ENCODE measurements at regions not wholly inside any gene's neighbourhood (a gene's known extent, or its start where the extent isn't known, plus 50 kb on each side); places are given as distances from the start of the nearest gene placed in this dataset.
A peak's percentile ranks its signal among the peaks of the same experiment; 100 is the strongest.

DNA sequence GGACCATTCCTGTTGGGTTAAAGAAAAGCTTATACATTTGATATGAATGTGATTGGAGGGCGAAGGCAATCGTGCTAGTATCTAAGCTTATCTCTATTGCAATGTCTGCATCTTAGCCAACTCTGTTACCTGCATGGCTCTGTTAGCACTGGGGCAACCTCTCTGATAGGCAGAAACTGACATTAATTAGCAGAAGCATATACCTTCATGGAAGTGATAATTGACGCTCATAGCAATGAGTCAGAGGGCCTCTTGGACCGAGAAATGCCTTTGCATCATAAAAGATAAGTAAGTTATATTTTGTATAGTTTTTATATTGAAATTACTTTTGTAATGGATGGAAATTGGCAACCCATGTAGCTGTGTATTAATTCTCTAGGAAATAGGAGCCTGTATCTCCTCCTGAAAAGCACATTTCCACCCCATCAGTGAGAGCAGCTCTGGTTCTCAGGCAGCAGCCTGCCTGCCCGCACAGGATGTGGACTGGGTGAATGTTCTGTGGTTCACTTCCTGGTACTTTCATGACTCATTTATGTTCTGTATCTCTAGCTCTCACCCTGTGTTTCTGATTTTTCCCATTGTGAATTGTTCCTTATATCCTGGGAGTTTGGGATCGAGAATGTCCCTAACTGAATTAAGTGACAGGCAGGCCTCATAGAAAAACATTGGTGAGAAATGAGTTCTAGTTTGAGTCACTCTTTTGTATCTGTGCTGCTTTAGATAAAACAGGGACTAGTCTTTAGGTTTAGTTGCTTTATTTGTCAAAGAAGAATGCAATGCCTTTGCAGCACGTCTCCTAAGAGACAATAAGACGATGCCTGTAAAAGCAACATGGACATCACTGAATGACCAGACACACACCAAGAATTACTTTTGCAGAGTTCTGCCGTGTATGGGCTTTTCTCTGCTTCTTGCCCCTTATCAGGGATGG is 344.9 kb downstream of the DCDC2C start:
- TF ChIP-seq, protein P1, sequence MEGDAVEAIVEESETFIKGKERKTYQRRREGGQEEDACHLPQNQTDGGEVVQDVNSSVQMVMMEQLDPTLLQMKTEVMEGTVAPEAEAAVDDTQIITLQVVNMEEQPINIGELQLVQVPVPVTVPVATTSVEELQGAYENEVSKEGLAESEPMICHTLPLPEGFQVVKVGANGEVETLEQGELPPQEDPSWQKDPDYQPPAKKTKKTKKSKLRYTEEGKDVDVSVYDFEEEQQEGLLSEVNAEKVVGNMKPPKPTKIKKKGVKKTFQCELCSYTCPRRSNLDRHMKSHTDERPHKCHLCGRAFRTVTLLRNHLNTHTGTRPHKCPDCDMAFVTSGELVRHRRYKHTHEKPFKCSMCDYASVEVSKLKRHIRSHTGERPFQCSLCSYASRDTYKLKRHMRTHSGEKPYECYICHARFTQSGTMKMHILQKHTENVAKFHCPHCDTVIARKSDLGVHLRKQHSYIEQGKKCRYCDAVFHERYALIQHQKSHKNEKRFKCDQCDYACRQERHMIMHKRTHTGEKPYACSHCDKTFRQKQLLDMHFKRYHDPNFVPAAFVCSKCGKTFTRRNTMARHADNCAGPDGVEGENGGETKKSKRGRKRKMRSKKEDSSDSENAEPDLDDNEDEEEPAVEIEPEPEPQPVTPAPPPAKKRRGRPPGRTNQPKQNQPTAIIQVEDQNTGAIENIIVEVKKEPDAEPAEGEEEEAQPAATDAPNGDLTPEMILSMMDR (IDR thresholded peaks at IDR 0.05; ENCODE audit: control insufficient read depth, extremely low read depth, insufficient read depth): no peak
- no peak for DNase-seq (ENCODE audit: low read depth)
- no peak overlapping the region for H3K4me3 ChIP-seq (ENCODE audit: low read depth, low read length)

DNA sequence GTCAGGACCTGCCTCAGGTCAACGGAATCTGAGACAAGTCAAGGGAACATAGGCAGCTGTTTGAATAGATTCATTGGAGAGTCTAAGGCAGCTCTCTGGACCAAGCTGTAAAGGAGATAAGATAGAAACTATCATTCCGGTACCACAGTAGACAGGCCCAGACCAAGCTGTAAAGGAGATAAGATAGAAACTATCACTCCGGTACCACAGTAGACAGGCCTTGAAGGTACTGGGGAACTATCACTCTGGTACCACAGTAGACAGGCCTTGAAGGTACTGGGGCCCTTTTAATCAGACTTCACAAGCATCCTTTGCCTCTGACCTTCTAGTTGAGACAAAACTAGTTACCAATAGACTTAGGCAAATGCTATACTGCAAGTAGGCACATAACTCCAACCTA is 346.1 kb downstream of the DCDC2C start:
- TF ChIP-seq, protein P1 (IDR thresholded peaks at IDR 0.05; ENCODE audit: control insufficient read depth, extremely low read depth, insufficient read depth): no peak
- no peak overlapping the region for H3K4me3 ChIP-seq (ENCODE audit: low read depth, low read length)
- no peak for DNase-seq (ENCODE audit: low read depth)

DNA sequence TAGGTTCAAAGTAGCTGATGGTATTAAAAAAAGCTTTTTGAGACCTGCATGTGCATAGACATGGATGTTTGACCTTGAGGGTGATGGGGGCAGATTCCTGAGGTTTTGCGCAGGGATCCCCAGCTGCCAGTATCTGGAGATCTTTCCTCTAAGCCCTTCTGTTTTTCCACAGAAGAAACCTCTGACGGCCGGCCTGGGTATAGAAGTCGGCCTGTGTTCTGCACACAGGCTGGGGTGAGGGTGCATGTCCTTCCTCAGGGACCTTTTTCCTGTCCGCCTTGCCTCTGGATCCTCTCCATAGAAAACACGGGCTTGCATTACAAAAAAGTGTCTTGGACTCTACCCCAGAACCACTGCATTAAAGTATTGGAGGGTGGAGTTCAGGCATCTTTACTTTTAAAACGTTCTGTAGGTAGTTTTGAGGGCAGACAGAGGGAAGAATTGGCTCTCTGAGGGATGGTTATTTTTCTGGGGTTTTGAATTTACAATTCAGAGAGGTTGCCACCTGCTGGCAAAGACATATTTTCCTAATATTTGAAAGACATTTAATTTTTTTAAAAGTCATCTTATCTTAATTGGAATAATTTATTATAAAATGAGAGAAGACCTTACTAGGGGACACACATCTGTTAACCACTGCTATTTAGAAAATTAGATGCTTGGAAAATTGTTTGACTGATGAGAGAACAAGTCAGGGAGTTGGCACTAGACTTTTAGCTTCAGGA is 350.6 kb downstream of the DCDC2C start:
- no peak for DNase-seq (ENCODE audit: low read depth)
- TF ChIP-seq, protein P1 (IDR thresholded peaks at IDR 0.05; ENCODE audit: control insufficient read depth, extremely low read depth, insufficient read depth): 0 out of 2 replicates have a peak, but pooled peaks have one; percentile 17
- H3K4me3 ChIP-seq (ENCODE audit: low read depth, low read length): no peak overlapping the region

DNA sequence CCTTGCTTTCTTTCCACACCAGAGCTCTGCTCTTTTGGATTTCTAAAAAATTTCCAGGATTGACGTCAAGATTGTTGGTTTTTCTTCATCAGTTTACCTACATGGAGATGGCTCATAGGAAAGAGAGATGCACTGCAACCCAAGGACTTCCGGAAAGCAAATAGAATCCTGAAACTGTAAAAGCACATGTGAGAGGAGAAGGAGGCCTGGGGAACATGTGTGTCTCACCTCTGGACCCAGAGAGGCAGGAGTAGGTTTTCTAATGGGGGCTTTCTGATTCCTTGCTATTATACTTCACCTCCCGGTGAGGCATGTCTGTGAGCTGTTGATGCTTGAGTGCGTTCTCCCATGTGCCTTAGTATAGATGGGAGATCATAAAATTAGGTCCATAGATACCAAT is 362.8 kb downstream of the DCDC2C start:
- TF ChIP-seq, protein P1 (IDR thresholded peaks at IDR 0.05; ENCODE audit: control insufficient read depth, extremely low read depth, insufficient read depth): no peak
- no peak for DNase-seq (ENCODE audit: low read depth)
- no peak overlapping the region for H3K4me3 ChIP-seq (ENCODE audit: low read depth, low read length)

DNA sequence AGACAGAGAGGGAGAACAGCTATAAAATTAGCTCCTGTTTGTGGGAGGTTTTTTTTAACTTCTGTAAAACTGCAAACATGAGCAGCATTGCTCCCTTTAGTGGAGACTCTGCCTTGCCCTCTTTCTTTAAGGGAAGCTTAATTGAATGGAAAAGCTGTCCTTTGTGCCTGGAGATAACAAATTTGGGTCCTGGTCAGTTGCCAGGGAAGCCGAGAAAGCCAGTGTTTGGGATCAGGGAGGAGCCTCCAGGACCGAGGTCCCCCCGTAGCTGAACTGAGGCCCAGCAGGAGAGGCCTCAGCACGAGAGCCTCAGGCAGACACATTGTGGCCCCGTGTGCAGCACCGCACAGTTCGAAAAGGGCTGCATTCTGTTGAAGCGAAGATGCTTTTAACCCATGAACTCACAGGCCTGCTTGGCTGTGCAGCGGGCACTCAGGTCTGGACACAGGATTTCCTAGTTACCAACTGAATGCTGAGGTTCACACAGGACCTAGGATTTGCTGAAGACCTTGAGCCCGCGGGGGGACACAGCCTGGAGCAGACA is 369.7 kb downstream of the DCDC2C start:
- TF ChIP-seq, protein P1 (IDR thresholded peaks at IDR 0.05; ENCODE audit: control insufficient read depth, extremely low read depth, insufficient read depth): no peak
- no peak overlapping the region for H3K4me3 ChIP-seq (ENCODE audit: low read depth, low read length)
- DNase-seq (ENCODE audit: low read depth): no peak

DNA sequence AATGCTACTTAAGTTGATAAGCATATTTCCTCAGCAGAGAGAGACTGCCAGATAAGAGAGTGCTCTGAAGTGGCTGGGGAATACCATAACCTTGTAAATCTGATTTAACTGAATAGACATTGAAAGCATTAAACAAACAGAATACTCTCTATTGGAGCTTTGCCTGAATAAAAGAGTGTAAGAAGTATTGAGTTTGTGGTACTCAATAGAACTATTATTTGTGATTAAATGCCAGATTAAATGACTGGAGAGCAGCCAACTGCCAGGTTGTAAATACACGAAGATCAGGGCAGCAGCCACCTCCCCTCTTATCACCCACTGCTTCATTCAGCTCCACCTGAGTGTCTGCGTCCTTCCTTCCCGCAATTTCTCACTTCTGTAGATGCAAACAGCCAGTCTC is 373.6 kb downstream of the DCDC2C start:
- no peak overlapping the region for H3K4me3 ChIP-seq (ENCODE audit: low read depth, low read length)
- DNase-seq (ENCODE audit: low read depth): peak; percentile 78
- TF ChIP-seq, protein P1 (IDR thresholded peaks at IDR 0.05; ENCODE audit: control insufficient read depth, extremely low read depth, insufficient read depth): no peak
